ENCODE measurements at regions not wholly inside any gene's neighbourhood (a gene's known extent, or its start where the extent isn't known, plus 50 kb on each side); places are given as distances from the start of the nearest gene placed in this dataset.

DNA sequence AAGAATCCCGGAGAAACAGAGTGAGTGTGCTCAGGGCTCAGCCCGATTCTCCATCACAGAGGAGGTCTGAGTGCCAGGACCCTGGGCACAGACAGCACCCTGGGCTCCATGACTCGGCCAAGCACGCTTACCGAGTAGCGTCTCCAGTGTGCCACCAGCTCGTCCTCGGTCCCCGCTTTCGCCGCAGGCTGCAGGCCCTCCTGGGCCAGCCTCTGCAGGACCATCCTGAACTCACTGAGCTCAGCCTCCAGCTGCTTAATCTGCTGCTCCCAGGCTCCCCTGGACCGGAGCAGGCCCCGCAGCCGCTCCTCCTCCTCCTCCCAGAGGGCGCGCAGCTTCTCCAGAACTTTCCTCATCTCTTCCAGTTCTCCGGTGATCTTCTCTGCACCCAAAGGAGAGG lies 61.2 kb downstream of the SYNE3 start:
- Histone ChIP-seq H3K9me3 (no peaks in the 10 kb centered on the region), H3K36me3 (peaks cover 0 to 13% (median 0%) of the 10 kb centered on the region in 3 donors), H3K27ac (no peak overlapping the region), H3K4me1 (no peaks in the 10 kb centered on the region), H3K4me3 (no peak overlapping the region), H3K27me3 (no peaks in the 10 kb centered on the region)
- DNase-seq, result no peak
- TF ChIP-seq, protein P1, sequence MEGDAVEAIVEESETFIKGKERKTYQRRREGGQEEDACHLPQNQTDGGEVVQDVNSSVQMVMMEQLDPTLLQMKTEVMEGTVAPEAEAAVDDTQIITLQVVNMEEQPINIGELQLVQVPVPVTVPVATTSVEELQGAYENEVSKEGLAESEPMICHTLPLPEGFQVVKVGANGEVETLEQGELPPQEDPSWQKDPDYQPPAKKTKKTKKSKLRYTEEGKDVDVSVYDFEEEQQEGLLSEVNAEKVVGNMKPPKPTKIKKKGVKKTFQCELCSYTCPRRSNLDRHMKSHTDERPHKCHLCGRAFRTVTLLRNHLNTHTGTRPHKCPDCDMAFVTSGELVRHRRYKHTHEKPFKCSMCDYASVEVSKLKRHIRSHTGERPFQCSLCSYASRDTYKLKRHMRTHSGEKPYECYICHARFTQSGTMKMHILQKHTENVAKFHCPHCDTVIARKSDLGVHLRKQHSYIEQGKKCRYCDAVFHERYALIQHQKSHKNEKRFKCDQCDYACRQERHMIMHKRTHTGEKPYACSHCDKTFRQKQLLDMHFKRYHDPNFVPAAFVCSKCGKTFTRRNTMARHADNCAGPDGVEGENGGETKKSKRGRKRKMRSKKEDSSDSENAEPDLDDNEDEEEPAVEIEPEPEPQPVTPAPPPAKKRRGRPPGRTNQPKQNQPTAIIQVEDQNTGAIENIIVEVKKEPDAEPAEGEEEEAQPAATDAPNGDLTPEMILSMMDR (IDR thresholded peaks at IDR 0.05), result no peak
- TF ChIP-seq POLR2A (IDR thresholded peaks at IDR 0.05), result no peak

DNA sequence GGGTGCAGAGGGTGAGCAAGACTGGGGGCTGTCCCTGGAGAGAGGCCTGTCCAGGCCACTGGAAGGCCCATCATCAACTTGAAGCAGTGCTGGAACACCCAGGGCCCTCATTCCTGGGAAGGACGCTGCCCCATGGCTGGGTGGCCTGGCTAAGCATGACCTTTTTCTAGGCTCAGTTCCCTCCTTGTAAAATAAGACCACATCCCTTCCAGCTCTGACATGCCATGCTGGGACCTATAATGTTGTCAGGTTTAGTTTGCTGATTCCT lies 62.8 kb downstream of the SYNE3 start:
- Histone ChIP-seq H3K9me3 (no peaks in the 10 kb centered on the region), H3K4me1 (no peaks in the 10 kb centered on the region), H3K27me3 (no peaks in the 10 kb centered on the region), H3K36me3 (peaks cover 0 to 29% (median 0%) of the 10 kb centered on the region in 3 donors), H3K4me3 (no peak overlapping the region), H3K27ac (no peak overlapping the region)
- no peak for DNase-seq
- TF ChIP-seq, protein P1 (IDR thresholded peaks at IDR 0.05), result no peak
- no peak for TF ChIP-seq POLR2A (IDR thresholded peaks at IDR 0.05)

DNA sequence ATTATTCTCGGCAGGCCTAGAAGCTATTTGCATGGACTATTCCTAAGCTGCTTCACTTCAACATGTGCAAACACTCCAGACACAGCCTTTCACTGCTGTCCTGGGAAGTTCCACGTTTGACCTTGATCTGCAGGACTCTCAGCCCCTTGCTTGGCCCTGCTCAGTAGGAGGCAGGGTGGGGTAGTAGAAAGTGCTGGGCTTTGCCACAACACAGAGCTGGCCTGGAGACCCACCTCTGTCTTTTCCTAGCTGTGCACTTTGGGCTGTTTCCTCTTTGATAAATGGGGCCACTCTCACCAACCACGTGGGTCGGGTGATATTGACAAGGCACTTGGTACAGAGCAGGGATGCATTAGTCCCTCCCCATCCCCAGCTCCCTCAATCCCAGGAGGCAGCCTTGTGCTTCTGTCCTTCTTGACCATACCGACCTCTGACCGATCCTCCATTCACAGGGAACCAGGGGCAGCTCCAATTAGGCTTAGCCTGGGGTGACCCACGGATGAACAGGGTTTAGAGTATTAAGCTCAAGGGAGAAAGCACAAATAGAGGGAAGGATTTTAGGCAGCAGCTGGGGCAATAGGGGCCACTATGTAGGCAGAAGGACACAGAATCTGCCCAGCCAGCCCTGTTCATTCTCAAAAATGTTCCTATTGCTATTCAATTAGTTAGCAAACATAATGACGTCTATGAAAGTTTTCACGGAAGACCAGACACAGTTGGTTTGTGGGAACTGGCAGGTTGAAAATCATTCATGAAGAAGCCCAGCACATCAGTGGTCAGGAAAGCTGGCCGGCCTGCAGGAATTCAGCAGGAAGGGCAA lies 63.3 kb downstream of the SYNE3 start:
- peaks cover 0 to 29% (median 0%) of the 10 kb centered on the region in 3 donors for H3K36me3 ChIP-seq
- no peaks in the 10 kb centered on the region for H3K9me3 ChIP-seq
- DNase-seq, result no peak
- no peak overlapping the region for H3K4me3 ChIP-seq
- H3K27ac ChIP-seq, result no peak overlapping the region
- no peaks in the 10 kb centered on the region for H3K4me1 ChIP-seq
- H3K27me3 ChIP-seq, result no peaks in the 10 kb centered on the region
- TF ChIP-seq, protein P1 (IDR thresholded peaks at IDR 0.05), result no peak
- TF ChIP-seq POLR2A (IDR thresholded peaks at IDR 0.05), result no peak

DNA sequence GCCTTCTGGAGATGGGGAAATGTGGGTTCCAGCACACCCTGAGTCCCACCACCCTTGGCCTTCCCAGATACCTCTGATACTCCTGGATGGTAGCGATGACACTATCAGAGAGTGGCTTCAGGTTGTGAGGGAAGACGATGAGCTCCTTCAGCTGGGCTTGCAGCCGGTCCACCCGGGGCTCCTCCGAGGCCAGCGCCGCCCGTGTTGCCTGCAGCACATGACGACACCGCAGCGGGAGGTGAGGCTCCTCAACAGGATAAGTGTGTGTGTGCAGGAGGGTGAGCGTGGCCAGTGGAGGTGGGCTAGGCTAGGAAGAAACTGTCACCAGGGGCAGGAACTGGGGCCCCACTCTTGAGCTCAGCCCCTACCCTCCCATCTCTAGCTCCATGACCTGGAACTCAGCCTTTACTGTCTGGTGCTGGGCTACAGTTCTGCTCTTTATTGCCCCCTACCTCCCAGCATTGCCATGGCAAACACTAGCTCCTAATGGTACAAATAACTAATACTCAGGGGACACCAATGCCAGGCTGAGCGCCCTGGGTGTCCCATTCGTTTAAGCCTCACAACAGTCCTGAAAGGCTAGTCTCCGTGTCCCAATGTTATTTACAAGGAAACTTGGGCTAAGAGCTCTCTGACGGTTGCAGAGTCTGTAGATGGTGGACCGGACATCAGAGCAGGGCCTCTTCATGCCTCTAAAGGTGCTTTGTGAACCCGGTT lies 64.1 kb downstream of the SYNE3 start:
- H3K36me3 ChIP-seq, result peaks cover 0 to 29% (median 0%) of the 10 kb centered on the region in 3 donors
- H3K27ac ChIP-seq, result no peak overlapping the region
- no peaks in the 10 kb centered on the region for H3K4me1 ChIP-seq
- no peaks in the 10 kb centered on the region for H3K27me3 ChIP-seq
- no peaks in the 10 kb centered on the region for H3K9me3 ChIP-seq
- H3K4me3 ChIP-seq, result no peak overlapping the region
- DNase-seq, result no peak
- TF ChIP-seq, protein P1 (IDR thresholded peaks at IDR 0.05), result peak in 2 of 6 experiments; percentile 16 to 29
- no peak for TF ChIP-seq POLR2A (IDR thresholded peaks at IDR 0.05)

DNA sequence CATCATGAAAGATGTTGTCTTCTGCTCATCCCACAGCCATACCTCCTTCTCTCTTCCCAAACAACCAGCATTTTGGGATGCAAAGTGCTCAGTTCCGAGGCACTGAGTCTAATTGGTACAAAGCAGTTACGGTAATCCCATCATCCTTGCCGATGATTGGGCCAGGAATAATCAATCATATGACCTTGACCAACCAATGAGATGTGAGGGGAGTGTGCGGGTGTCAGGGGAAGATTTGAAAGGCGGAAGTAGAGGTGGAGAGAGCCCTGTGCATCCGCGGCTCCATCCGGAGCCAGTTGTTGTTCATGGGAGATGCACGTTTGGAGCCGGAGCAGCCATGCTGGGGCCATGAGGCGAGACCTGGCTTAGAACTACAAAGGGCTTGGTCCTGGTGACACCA lies 67.3 kb downstream of the SYNE3 start:
- H3K36me3 ChIP-seq, result peaks cover 0 to 24% (median 0%) of the 10 kb centered on the region in 3 donors
- TF ChIP-seq, protein P1 (IDR thresholded peaks at IDR 0.05), result no peak
- no peak for TF ChIP-seq POLR2A (IDR thresholded peaks at IDR 0.05)

More for the DNA sequence above, 67.3 kb downstream of the SYNE3 start:
- H3K9me3 ChIP-seq, result no peaks in the 10 kb centered on the region
- H3K27ac ChIP-seq, result no peak overlapping the region
- DNase-seq, result no peak
- H3K4me1 ChIP-seq, result no peaks in the 10 kb centered on the region
- H3K4me3 ChIP-seq, result no peak overlapping the region
- no peaks in the 10 kb centered on the region for H3K27me3 ChIP-seq
